ENCODE measurements at regions not wholly inside any gene's neighbourhood (a gene's known extent, or its start where the extent isn't known, plus 50 kb on each side); places are given as distances from the start of the nearest gene placed in this dataset.
A peak's percentile ranks its signal among the peaks of the same experiment; 100 is the strongest.

- in situ Hi-C loops (cut with HindIII; ENCODE audit: low sequenced_read_pairs), result no loop called here
- no peak for TF ChIP-seq CTCF (IDR thresholded peaks at IDR 0.05; ENCODE audit: low read depth, low read length)
- DNase-seq (ENCODE audit: low read depth, low spot score), result no peak
- H3K4me3 ChIP-seq (ENCODE audit: low read depth, low read length), result no peak overlapping the region
Observed at GRCh38 chr6:4670824-4671409, 105.3 kb upstream of the CDYL start.

GRCh38 chr6:4670290-4670689, 105.9 kb upstream of the CDYL start:
- in situ Hi-C loops (cut with HindIII; ENCODE audit: low sequenced_read_pairs), result no loop called here
- TF ChIP-seq CTCF (IDR thresholded peaks at IDR 0.05; ENCODE audit: low read depth, low read length), result no peak
- H3K4me3 ChIP-seq (ENCODE audit: low read depth, low read length), result no peak overlapping the region
- DNase-seq (ENCODE audit: low read depth, low spot score), result no peak

- H3K4me3 ChIP-seq (ENCODE audit: low read depth, low read length), result no peak overlapping the region
- TF ChIP-seq CTCF (IDR thresholded peaks at IDR 0.05; ENCODE audit: low read depth, low read length), result no peak
- peak; percentile 58 for DNase-seq (ENCODE audit: low read depth, low spot score)
- in situ Hi-C loops (cut with HindIII; ENCODE audit: low sequenced_read_pairs), result no loop called here
Observed at GRCh38 chr6:4668271-4669179, 107.7 kb upstream of the CDYL start.

- in situ Hi-C loops (cut with HindIII; ENCODE audit: low sequenced_read_pairs), result no loop called here
Observed at GRCh38 chr6:4667591-4667990, 108.6 kb upstream of the CDYL start.

GRCh38 chr6:4666886-4667513, 109.2 kb upstream of the CDYL start:
- DNase-seq (ENCODE audit: low read depth, low spot score), result no peak
- TF ChIP-seq CTCF (IDR thresholded peaks at IDR 0.05; ENCODE audit: low read depth, low read length), result no peak
- no peak overlapping the region for H3K4me3 ChIP-seq (ENCODE audit: low read depth, low read length)
- in situ Hi-C loops (cut with HindIII; ENCODE audit: low sequenced_read_pairs), result no loop called here

More at GRCh38 chr6:4667591-4667990, 108.6 kb upstream of the CDYL start:
- H3K4me3 ChIP-seq (ENCODE audit: low read depth, low read length), result no peak overlapping the region
- TF ChIP-seq CTCF (IDR thresholded peaks at IDR 0.05; ENCODE audit: low read depth, low read length), result no peak
- DNase-seq (ENCODE audit: low read depth, low spot score), result no peak

- DNase-seq (ENCODE audit: low read depth, low spot score), result peak; percentile 35
- no peak for TF ChIP-seq CTCF (IDR thresholded peaks at IDR 0.05; ENCODE audit: low read depth, low read length)
- in situ Hi-C loops (cut with HindIII; ENCODE audit: low sequenced_read_pairs), result no loop called here
- H3K4me3 ChIP-seq (ENCODE audit: low read depth, low read length), result no peak overlapping the region
Observed at GRCh38 chr6:4665489-4666417, 110.5 kb upstream of the CDYL start.
